Stimulated activated CD8-positive, alpha-beta memory T cell treated with anti-CD3 and anti-CD28 coated beads, Interleukin-4, amount 100 ng/mL, for 24 hours (primary cell): ENCODE measurements at regions not wholly inside any gene's neighbourhood (a gene's known extent, or its start where the extent isn't known, plus 50 kb on each side); places are given as distances from the start of the nearest gene placed in this dataset.

Experiments used
- DNase-seq: peaks from one replicate; pipeline ENCODE4 v3.0.0-alpha.2; 2020; ENCODE audit warnings: low read depth

- no peak for DNase-seq
These were observed 101.4 kb downstream of the TOMM20 start for GRCh38 chr1:235027076-235027861.

GRCh38 chr1:235025422-235025984 is 103.1 kb downstream of the TOMM20 start:
- DNase-seq = no peak

GRCh38 chr1:235024711-235025421 is 103.8 kb downstream of the TOMM20 start:
- no peak for DNase-seq

GRCh38 chr1:235023711-235024439 is 104.8 kb downstream of the TOMM20 start:
- no peak for DNase-seq

GRCh38 chr1:235022981-235023710 is 105.5 kb downstream of the TOMM20 start:
- DNase-seq = no peak

GRCh38 chr1:235022341-235022980 is 106.2 kb downstream of the TOMM20 start:
- no peak for DNase-seq

GRCh38 chr1:235021815-235022214 is 106.8 kb downstream of the TOMM20 start:
- no peak for DNase-seq

GRCh38 chr1:235021321-235021720 is 107.3 kb downstream of the TOMM20 start:
- DNase-seq = no peak

GRCh38 chr1:235019961-235020360 is 108.7 kb downstream of the TOMM20 start:
- no peak for DNase-seq

- DNase-seq = no peak
These were observed 109.2 kb downstream of the TOMM20 start for GRCh38 chr1:235019471-235019870.

GRCh38 chr1:235018720-235019444 is 109.8 kb downstream of the TOMM20 start:
- DNase-seq = peak; percentile 35

GRCh38 chr1:235018161-235018560 is 110.5 kb downstream of the TOMM20 start:
- DNase-seq = no peak

GRCh38 chr1:235017719-235018118 is 110.9 kb downstream of the TOMM20 start:
- no peak for DNase-seq

- no peak for DNase-seq
These were observed 111.4 kb downstream of the TOMM20 start for GRCh38 chr1:235017191-235017590.

GRCh38 chr1:235015291-235015985 is 113.2 kb downstream of the TOMM20 start:
- DNase-seq = peak; percentile 21

- DNase-seq = no peak
These were observed 113.9 kb downstream of the TOMM20 start for GRCh38 chr1:235014756-235015155.

- no peak for DNase-seq
These were observed 115.1 kb downstream of the TOMM20 start for GRCh38 chr1:235013512-235013911.

- DNase-seq = no peak
These were observed 116.0 kb downstream of the TOMM20 start for GRCh38 chr1:235012436-235013210.
